IPS-18c (cell line): ENCODE measurements at regions not wholly inside any gene's neighbourhood (a gene's known extent, or its start where the extent isn't known, plus 50 kb on each side); places are given as distances from the start of the nearest gene placed in this dataset.

Experiments
- H3K4me3 ChIP-seq: 2 replicates; pipeline ENCODE4 v1.7.0; 2013; ENCODE audit warnings: low read depth, mild to moderate bottlenecking, low read length, moderate library complexity; ENCODE audit not compliant: insufficient read depth
- H3K9me3 ChIP-seq: one replicate; pipeline ENCODE4 v1.6.1; 2013; ENCODE audit warnings: mild to moderate bottlenecking, low read length, moderate library complexity; ENCODE audit not compliant: control insufficient read depth, insufficient read depth

- H3K4me3 ChIP-seq: no peak overlapping the region
- no peaks in the 10 kb centered on the region for H3K9me3 ChIP-seq
These were observed 547.2 kb upstream of the MAN1A1 start for GRCh38 chr6:119896806-119897205.

GRCh38 chr6:119895626-119896025 lies 546.1 kb upstream of the MAN1A1 start:
- no peak overlapping the region for H3K4me3 ChIP-seq
- H3K9me3 ChIP-seq: no peaks in the 10 kb centered on the region

GRCh38 chr6:119894811-119895210 lies 545.2 kb upstream of the MAN1A1 start:
- no peak overlapping the region for H3K4me3 ChIP-seq
- no peaks in the 10 kb centered on the region for H3K9me3 ChIP-seq

GRCh38 chr6:119891644-119892043 lies 542.1 kb upstream of the MAN1A1 start:
- Histone ChIP-seq H3K9me3 (no peaks in the 10 kb centered on the region), H3K4me3 (no peak overlapping the region)

- Histone ChIP-seq H3K4me3 (no peak overlapping the region), H3K9me3 (no peaks in the 10 kb centered on the region)
These were observed 541.6 kb upstream of the MAN1A1 start for GRCh38 chr6:119891206-119891605.

GRCh38 chr6:119890470-119890869 lies 540.9 kb upstream of the MAN1A1 start:
- no peak overlapping the region for H3K4me3 ChIP-seq
- H3K9me3 ChIP-seq: no peaks in the 10 kb centered on the region

GRCh38 chr6:119887666-119888065 lies 538.1 kb upstream of the MAN1A1 start:
- Histone ChIP-seq H3K9me3 (no peaks in the 10 kb centered on the region), H3K4me3 (no peak overlapping the region)

GRCh38 chr6:119881416-119881815 lies 531.9 kb upstream of the MAN1A1 start:
- no peaks in the 10 kb centered on the region for H3K9me3 ChIP-seq

GRCh38 chr6:119880840-119881239 lies 531.3 kb upstream of the MAN1A1 start:
- Histone ChIP-seq H3K4me3 (no peak overlapping the region), H3K9me3 (no peaks in the 10 kb centered on the region)

More at GRCh38 chr6:119881416-119881815, 531.9 kb upstream of the MAN1A1 start:
- no peak overlapping the region for H3K4me3 ChIP-seq

GRCh38 chr6:119879731-119880130 lies 530.2 kb upstream of the MAN1A1 start:
- Histone ChIP-seq H3K9me3 (no peaks in the 10 kb centered on the region), H3K4me3 (no peak overlapping the region)

- Histone ChIP-seq H3K4me3 (no peak overlapping the region), H3K9me3 (no peaks in the 10 kb centered on the region)
These were observed 524.8 kb upstream of the MAN1A1 start for GRCh38 chr6:119874381-119874780.

- Histone ChIP-seq H3K9me3 (no peaks in the 10 kb centered on the region), H3K4me3 (no peak overlapping the region)
These were observed 523.5 kb upstream of the MAN1A1 start for GRCh38 chr6:119873107-119873506.

GRCh38 chr6:119871520-119871919 lies 522.0 kb upstream of the MAN1A1 start:
- Histone ChIP-seq H3K9me3 (no peaks in the 10 kb centered on the region), H3K4me3 (no peak overlapping the region)

GRCh38 chr6:119865466-119866350 lies 516.1 kb upstream of the MAN1A1 start:
- H3K4me3 ChIP-seq: no peak overlapping the region
- H3K9me3 ChIP-seq: no peaks in the 10 kb centered on the region

- Histone ChIP-seq H3K9me3 (no peaks in the 10 kb centered on the region), H3K4me3 (no peak overlapping the region)
These were observed 513.2 kb upstream of the MAN1A1 start for GRCh38 chr6:119862719-119863118.

GRCh38 chr6:119858901-119859300 lies 509.3 kb upstream of the MAN1A1 start:
- no peaks in the 10 kb centered on the region for H3K9me3 ChIP-seq
- no peak overlapping the region for H3K4me3 ChIP-seq

- no peak overlapping the region for H3K4me3 ChIP-seq
- no peaks in the 10 kb centered on the region for H3K9me3 ChIP-seq
These were observed 506.6 kb upstream of the MAN1A1 start for GRCh38 chr6:119856136-119856535.

GRCh38 chr6:119848696-119849095 lies 499.1 kb upstream of the MAN1A1 start:
- H3K9me3 ChIP-seq: no peaks in the 10 kb centered on the region
- H3K4me3 ChIP-seq: no peak overlapping the region

- Histone ChIP-seq H3K9me3 (no peaks in the 10 kb centered on the region), H3K4me3 (no peak overlapping the region)
These were observed 495.6 kb upstream of the MAN1A1 start for GRCh38 chr6:119845161-119845560.
